IgD-negative memory B cell (primary cell): ENCODE measurements at regions not wholly inside any gene's neighbourhood (a gene's known extent, or its start where the extent isn't known, plus 50 kb on each side); places are given as distances from the start of the nearest gene placed in this dataset.
"Not testable (repeated sequence)": the region's sequence is repeated elsewhere in the genome, so short reads cannot be mapped to it uniquely, and the experiment has no call there.

Source experiments
- H3K27ac Mint-ChIP-seq, 3 donors: one replicate each; pipeline ENCODE4 v1.8.0; 2020 to 2022; ENCODE audit warnings: mild to moderate bottlenecking in 3 of 3, mixed read lengths in 3 of 3, moderate library complexity in 1 of 3
- H3K27me3 Mint-ChIP-seq: one replicate; pipeline ENCODE4 v1.8.0; 2021; ENCODE audit warnings: mixed read lengths
- H3K36me3 Mint-ChIP-seq: one replicate; pipeline ENCODE4 v1.8.0; 2020; ENCODE audit warnings: mild to moderate bottlenecking, mixed read lengths
- H3K4me1 Mint-ChIP-seq, 3 donors: one replicate each; pipeline ENCODE4 v1.8.0; 2020 to 2022; ENCODE audit warnings: mixed read lengths in 3 of 3, mild to moderate bottlenecking in 1 of 3
- H3K4me3 Mint-ChIP-seq, 4 donors: one replicate each; pipeline ENCODE4 v1.8.0; 2020 to 2022; ENCODE audit warnings: mild to moderate bottlenecking in 4 of 4, mixed read lengths in 4 of 4, moderate library complexity in 3 of 4
- H3K9me3 Mint-ChIP-seq, 3 donors: one replicate each; pipeline ENCODE4 v1.8.0; 2020 to 2021; ENCODE audit warnings: mixed read lengths in 3 of 3, mild to moderate bottlenecking in 1 of 3

GRCh38 chr2:172249986-172250385 lies 147.3 kb upstream of the DLX2 start:
- Mint-ChIP-seq H3K4me3 (no peak overlapping the region), H3K27ac (no peak overlapping the region), H3K9me3 (no peaks in the 10 kb centered on the region), H3K4me1 (no peaks in the 10 kb centered on the region), H3K36me3 (peaks cover 1% of the 10 kb centered on the region), H3K27me3 (peaks cover 5% of the 10 kb centered on the region)

DNA sequence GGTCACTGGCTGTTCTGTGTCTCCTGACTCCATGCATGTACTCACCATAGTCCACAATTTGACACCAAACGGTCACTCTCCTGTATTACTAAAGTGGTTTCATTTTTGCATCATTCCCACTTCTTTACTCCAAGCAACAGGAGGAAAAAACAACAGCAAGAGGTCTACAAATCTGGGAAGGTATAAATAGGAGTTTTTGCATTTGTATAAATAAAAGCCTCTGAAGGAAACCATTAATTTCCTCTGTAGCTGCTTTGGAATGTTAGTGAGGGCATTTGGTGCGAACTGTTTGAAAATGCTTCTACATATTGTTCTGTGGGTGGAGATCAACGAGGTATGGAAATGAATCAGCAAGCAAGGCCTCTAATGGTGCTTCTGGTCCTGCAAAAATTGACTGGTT lies 148.5 kb upstream of the DLX2 start:
- no peak overlapping the region for H3K4me3 Mint-ChIP-seq
- no peak overlapping the region for H3K27ac Mint-ChIP-seq
- H3K36me3 Mint-ChIP-seq, result peaks cover 1% of the 10 kb centered on the region
- peaks cover 4% of the 10 kb centered on the region for H3K27me3 Mint-ChIP-seq
- no peaks in the 10 kb centered on the region for H3K9me3 Mint-ChIP-seq
- no peaks in the 10 kb centered on the region for H3K4me1 Mint-ChIP-seq

GRCh38 chr2:172252154-172252553 lies 149.5 kb upstream of the DLX2 start:
- H3K36me3 Mint-ChIP-seq, result no peaks in the 10 kb centered on the region
- H3K4me3 Mint-ChIP-seq, result no peak overlapping the region
- H3K27ac Mint-ChIP-seq, result no peak overlapping the region
- peaks cover 4% of the 10 kb centered on the region for H3K27me3 Mint-ChIP-seq
- H3K4me1 Mint-ChIP-seq, result no peaks in the 10 kb centered on the region
- H3K9me3 Mint-ChIP-seq, result no peaks in the 10 kb centered on the region

DNA sequence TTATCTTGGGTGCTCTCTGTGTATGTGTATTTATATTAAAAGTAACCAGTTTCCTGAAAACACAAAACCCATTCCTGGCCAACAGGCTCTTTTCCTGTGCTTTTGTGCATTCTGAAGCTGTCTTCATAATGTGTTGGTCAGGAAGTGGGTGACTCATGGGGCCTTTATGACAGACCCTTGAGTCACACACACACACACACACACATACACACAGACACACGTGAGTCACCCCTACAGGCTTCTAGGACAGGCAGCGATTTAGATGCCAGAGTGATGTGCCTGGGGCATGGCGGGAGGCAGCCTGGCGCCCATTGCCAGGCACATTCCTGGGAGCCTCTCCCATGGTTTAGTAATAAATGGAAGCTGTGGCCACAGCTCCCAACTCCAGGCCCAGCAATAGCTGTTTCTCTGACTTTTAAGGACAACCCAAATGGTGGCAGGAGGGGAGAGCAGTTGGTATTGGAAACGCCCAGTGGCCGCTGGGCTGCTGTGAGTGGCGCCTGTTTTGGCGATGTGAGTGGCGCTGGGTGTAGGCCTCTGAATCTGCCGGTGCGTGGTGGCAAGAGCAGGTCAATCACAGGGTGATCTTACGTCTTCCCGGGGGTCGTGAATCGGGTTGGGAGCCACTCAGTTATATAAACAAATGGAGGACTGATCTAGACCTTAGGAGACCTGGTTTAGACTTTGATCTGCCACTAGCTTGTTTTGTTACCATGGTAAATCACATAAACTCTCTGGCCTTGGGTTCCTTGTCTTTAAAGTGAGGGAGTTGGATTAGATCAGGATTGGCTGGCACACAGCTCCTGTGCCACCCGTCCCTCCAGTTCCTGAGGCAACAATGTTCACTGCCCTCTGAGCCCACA lies 150.7 kb upstream of the DLX2 start:
- no peak overlapping the region for H3K27ac Mint-ChIP-seq
- no peaks in the 10 kb centered on the region for H3K36me3 Mint-ChIP-seq
- no peak overlapping the region for H3K4me3 Mint-ChIP-seq
- H3K27me3 Mint-ChIP-seq, result peaks cover 5% of the 10 kb centered on the region
- no peaks in the 10 kb centered on the region for H3K9me3 Mint-ChIP-seq
- H3K4me1 Mint-ChIP-seq, result no peaks in the 10 kb centered on the region

GRCh38 chr2:172256886-172257285 lies 154.2 kb upstream of the DLX2 start:
- H3K27ac Mint-ChIP-seq, result no peak overlapping the region
- H3K9me3 Mint-ChIP-seq, result no peaks in the 10 kb centered on the region
- peaks cover 5% of the 10 kb centered on the region for H3K27me3 Mint-ChIP-seq
- no peaks in the 10 kb centered on the region for H3K36me3 Mint-ChIP-seq
- no peak overlapping the region for H3K4me3 Mint-ChIP-seq
- no peaks in the 10 kb centered on the region for H3K4me1 Mint-ChIP-seq

- no peaks in the 10 kb centered on the region for H3K9me3 Mint-ChIP-seq
- no peak overlapping the region for H3K4me3 Mint-ChIP-seq
- H3K36me3 Mint-ChIP-seq, result peaks cover 2% of the 10 kb centered on the region
- H3K4me1 Mint-ChIP-seq, result no peaks in the 10 kb centered on the region
- peaks cover 1% of the 10 kb centered on the region for H3K27me3 Mint-ChIP-seq
- no peak overlapping the region for H3K27ac Mint-ChIP-seq
These were observed 157.1 kb upstream of the DLX2 start for GRCh38 chr2:172259827-172260226.

DNA sequence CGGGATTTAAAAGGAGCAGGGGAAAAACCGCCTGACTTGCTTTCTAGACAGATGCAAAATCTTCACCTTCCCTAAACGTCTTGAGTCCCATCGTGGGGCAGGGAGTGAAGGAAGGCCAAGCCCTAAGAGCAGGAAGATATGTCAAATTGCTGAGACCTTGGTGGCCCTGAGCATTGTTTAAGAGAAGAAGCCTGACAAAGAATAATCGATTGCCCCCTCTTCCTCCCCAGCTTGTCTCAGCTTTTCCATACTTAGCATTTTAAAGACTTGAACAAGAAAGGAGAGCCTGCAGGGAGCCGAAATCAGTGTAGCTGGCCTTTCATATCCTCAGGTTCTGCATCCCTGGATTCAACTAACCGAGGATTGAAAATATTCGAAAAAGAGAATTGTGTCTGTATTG lies 157.6 kb upstream of the DLX2 start:
- Mint-ChIP-seq H3K27me3 (peaks cover 1% of the 10 kb centered on the region), H3K36me3 (peaks cover 2% of the 10 kb centered on the region), H3K27ac (no peak overlapping the region), H3K4me3 (no peak overlapping the region), H3K9me3 (no peaks in the 10 kb centered on the region), H3K4me1 (no peaks in the 10 kb centered on the region)

DNA sequence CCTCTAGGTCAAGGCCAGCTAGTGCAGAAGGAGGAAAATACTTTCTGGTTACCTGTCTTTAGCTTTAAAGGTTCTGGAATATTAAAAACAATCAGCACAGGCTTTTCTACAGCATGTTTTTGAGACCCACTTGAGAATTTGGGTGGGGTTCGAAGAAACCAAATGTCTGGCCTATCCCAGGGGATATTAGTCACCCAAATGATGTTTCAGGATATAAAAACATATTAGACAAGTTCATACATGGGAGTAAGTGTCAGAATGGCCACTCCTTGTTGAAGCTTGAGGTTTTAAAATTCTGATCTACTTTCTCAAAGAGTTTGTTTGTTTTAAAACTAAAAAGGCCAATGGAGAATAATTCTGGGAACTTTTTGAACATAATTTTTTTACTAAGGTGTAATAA lies 158.6 kb upstream of the DLX2 start:
- Mint-ChIP-seq H3K9me3 (no peaks in the 10 kb centered on the region), H3K27ac (peak overlapping the region in 1 of 3 donors; percentile 32), H3K27me3 (peaks cover 1% of the 10 kb centered on the region), H3K4me1 (no peaks in the 10 kb centered on the region), H3K36me3 (peaks cover 2% of the 10 kb centered on the region), H3K4me3 (no peak overlapping the region)

GRCh38 chr2:172262486-172262885 lies 159.8 kb upstream of the DLX2 start:
- peaks cover 2% of the 10 kb centered on the region for H3K36me3 Mint-ChIP-seq

GRCh38 chr2:172264820-172265219 lies 162.1 kb upstream of the DLX2 start:
- H3K27me3 Mint-ChIP-seq, H3K9me3 Mint-ChIP-seq, H3K4me1 Mint-ChIP-seq, H3K27ac Mint-ChIP-seq, H3K4me3 Mint-ChIP-seq, H3K36me3 Mint-ChIP-seq: not testable (repeated sequence)

More at GRCh38 chr2:172262486-172262885, 159.8 kb upstream of the DLX2 start:
- Mint-ChIP-seq H3K27ac (no peak overlapping the region), H3K27me3 (peaks cover 3% of the 10 kb centered on the region), H3K4me1 (no peaks in the 10 kb centered on the region), H3K4me3 (no peak overlapping the region), H3K9me3 (no peaks in the 10 kb centered on the region)

DNA sequence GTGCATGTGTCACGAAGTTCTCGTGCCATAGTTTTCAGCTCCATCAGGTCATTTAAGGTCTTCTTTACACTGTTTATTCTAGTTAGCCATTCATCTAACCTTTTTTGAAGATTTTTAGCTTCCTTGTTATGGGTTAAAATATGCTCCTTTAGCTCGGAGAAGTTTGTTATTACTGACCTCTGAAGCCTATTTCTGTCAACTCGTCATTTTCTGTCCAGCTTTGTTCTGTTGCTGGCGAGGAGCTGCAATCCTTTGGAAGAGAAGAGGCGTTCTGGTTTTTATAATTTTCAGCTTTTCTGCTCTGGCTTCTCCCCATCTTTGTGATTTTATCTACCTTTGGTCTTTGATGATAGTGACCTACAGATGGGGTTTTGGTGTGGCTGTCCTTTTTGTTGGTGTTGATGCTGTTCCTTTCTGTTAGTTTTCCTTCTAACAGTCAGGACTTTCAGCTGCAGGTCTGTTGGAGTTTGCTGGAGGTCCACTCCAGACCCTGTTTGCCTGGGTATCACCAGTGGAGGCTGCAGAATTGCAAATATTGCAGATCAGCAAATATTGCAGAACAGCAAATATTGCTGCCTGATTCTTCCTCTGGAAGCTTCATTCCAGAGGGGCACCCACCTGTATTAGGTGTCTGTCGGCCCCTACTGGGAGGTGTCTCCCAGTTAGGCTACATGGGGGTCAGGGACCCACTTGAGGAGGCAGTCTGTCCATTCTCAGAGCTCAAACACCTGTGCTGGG lies 157.7 kb upstream of the ITGA6 start:
- H3K4me3 Mint-ChIP-seq, H3K4me1 Mint-ChIP-seq, H3K27ac Mint-ChIP-seq, H3K9me3 Mint-ChIP-seq, H3K36me3 Mint-ChIP-seq: not testable (repeated sequence)
- H3K27me3 Mint-ChIP-seq, result peaks cover 13% of the 10 kb centered on the region

GRCh38 chr2:172270278-172271079 lies 156.9 kb upstream of the ITGA6 start:
- H3K27me3 Mint-ChIP-seq, result peaks cover 18% of the 10 kb centered on the region
- no peaks in the 10 kb centered on the region for H3K36me3 Mint-ChIP-seq
- peaks cover 0 to 4% (median 0%) of the 10 kb centered on the region in 3 donors for H3K9me3 Mint-ChIP-seq
- no peak overlapping the region for H3K4me3 Mint-ChIP-seq
- H3K27ac Mint-ChIP-seq, result no peak overlapping the region
- H3K4me1 Mint-ChIP-seq, result no peaks in the 10 kb centered on the region

DNA sequence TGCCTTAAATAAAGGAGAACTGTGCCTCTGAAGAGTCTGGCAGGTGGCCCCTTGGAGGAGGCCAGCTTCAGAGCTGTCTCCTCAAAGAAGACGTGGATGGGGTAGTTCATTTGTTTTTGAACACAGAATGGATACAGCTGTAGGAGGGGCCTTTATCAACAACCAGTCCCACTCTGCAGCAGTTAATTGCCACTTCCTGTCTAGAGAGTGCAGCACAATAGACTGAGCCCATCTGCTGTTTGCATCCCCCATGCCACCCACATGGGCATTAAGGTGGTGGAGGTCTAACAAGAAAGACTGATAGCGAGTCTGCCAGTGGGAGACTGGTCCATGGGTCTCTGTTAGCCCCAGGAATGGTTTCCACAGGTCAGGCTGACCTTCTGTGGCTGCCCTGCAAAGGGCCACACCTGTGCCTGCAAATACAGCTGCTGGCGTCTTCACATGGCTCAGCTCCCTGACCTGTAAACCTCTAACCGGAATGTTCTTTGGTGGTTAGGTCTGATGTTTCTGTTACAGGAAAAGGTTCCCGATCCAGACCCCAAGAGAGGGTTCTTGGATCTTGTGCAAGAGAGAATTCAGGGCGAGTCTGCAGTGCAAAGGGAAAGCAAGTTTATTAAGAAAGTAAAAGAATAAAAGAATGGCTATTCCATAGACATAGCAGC lies 153.3 kb upstream of the ITGA6 start:
- no peaks in the 10 kb centered on the region for H3K4me1 Mint-ChIP-seq
- H3K4me3 Mint-ChIP-seq, result no peak overlapping the region
- H3K27ac Mint-ChIP-seq, result no peak overlapping the region
- peaks cover 18% of the 10 kb centered on the region for H3K27me3 Mint-ChIP-seq
- peaks cover 0 to 8% (median 3%) of the 10 kb centered on the region in 3 donors for H3K9me3 Mint-ChIP-seq
- no peaks in the 10 kb centered on the region for H3K36me3 Mint-ChIP-seq

GRCh38 chr2:172275239-172275638 lies 152.1 kb upstream of the ITGA6 start:
- no peaks in the 10 kb centered on the region for H3K4me1 Mint-ChIP-seq
- no peak overlapping the region for H3K4me3 Mint-ChIP-seq
- peaks cover 0 to 8% (median 3%) of the 10 kb centered on the region in 3 donors for H3K9me3 Mint-ChIP-seq
- H3K36me3 Mint-ChIP-seq, result no peaks in the 10 kb centered on the region
- H3K27me3 Mint-ChIP-seq, result peaks cover 23% of the 10 kb centered on the region
- H3K27ac Mint-ChIP-seq, result no peak overlapping the region

- Mint-ChIP-seq H3K36me3 (no peaks in the 10 kb centered on the region), H3K4me3 (no peak overlapping the region), H3K27me3 (peaks cover 23% of the 10 kb centered on the region), H3K27ac (no peak overlapping the region), H3K9me3 (peaks cover 0 to 8% (median 3%) of the 10 kb centered on the region in 3 donors), H3K4me1 (peaks cover 8 to 9% (median 9%) of the 10 kb centered on the region in 3 donors)
These were observed 150.4 kb upstream of the ITGA6 start for GRCh38 chr2:172276961-172277360.
